ENCODE measurements at regions not wholly inside any gene's neighbourhood (a gene's known extent, or its start where the extent isn't known, plus 50 kb on each side); places are given as distances from the start of the nearest gene placed in this dataset.

DNA sequence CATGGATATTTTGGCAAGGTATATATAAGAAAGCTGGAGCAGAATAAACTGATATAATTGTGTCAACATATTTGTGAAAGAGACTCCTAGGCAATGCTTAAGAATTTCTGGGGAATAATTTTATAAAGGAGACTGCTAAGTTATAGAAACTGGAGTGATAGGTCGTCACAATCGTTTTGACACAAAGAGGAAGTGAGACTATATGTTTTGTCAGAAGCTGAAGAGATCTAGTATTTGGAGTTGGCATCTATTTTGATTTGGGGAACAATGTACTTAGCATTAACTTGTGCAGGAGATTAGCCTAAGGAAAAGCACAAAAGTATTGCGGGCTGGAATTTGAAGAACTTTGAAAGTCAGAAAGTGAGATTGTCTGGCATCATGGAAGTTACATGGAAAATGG is 582.5 kb downstream of the TAF11L14 start:
- Histone ChIP-seq H3K27me3 (ENCODE audit: insufficient read depth, poor library complexity, severe bottlenecking) (no peaks in the 10 kb centered on the region), H3K4me3 (replicated peaks; ENCODE audit: insufficient read depth, low read length) (no peak overlapping the region), H3K27ac (replicated peaks) (no peak overlapping the region)
- DNase-seq (ENCODE audit: low read depth in 1 of 2, low spot score in 1 of 2) = no peak
- TF ChIP-seq POLR2AphosphoS5 (IDR thresholded peaks at IDR 0.05; ENCODE audit: low read depth) = no peak
- TF ChIP-seq SPI1 (IDR thresholded peaks at IDR 0.05; ENCODE audit: borderline replicate concordance, low read depth) = peak; percentile 78

DNA sequence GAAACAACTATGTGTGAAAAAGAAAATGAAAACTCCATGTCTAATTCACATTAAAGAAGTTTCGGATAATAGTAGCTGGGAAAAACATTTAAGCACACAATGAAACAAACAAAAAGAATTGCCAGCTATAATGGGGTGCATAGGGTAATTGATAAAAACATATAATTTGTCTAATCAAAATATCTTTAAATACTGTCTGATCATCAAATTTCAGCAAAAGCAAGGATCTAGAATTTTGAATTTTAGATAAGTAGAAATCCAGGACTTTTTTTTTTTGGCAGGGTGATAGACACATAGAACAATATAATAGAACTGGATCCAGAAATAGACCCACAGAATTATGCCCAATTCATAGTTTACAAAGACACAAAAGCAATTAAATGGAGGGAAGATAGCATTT is 585.0 kb downstream of the TAF11L14 start:
- Histone ChIP-seq H3K27me3 (ENCODE audit: insufficient read depth, poor library complexity, severe bottlenecking) (no peaks in the 10 kb centered on the region), H3K27ac (replicated peaks) (no peak overlapping the region)

DNA sequence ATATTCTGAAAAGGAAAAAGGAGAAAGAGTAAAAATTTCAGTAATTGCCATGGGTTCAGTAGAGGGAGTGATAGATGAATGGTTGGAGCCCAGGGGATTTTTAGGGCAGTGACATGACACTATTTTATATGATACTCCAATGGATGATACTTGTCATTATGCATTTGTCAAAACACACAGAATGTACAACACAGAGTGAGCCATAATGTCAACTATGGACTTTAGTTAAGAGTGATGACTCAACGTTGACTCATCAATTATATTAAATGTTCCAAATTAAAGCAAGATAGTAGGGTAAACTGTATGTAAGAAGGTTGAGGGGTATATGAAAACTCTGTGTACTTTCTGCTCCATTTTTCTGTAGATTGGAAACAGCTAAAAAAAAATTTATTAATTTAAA is 586.4 kb downstream of the TAF11L14 start:
- TF ChIP-seq, protein P1, sequence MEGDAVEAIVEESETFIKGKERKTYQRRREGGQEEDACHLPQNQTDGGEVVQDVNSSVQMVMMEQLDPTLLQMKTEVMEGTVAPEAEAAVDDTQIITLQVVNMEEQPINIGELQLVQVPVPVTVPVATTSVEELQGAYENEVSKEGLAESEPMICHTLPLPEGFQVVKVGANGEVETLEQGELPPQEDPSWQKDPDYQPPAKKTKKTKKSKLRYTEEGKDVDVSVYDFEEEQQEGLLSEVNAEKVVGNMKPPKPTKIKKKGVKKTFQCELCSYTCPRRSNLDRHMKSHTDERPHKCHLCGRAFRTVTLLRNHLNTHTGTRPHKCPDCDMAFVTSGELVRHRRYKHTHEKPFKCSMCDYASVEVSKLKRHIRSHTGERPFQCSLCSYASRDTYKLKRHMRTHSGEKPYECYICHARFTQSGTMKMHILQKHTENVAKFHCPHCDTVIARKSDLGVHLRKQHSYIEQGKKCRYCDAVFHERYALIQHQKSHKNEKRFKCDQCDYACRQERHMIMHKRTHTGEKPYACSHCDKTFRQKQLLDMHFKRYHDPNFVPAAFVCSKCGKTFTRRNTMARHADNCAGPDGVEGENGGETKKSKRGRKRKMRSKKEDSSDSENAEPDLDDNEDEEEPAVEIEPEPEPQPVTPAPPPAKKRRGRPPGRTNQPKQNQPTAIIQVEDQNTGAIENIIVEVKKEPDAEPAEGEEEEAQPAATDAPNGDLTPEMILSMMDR (IDR thresholded peaks at IDR 0.05; ENCODE audit: insufficient read depth, low read length) = no peak
- no peak for TF ChIP-seq POLR2AphosphoS5 (IDR thresholded peaks at IDR 0.05; ENCODE audit: low read depth)
- TF ChIP-seq GABPA (IDR thresholded peaks at IDR 0.05; ENCODE audit: low read depth) = no peak
- Histone ChIP-seq H3K4me3 (replicated peaks; ENCODE audit: insufficient read depth, low read length) (no peak overlapping the region), H3K27ac (replicated peaks) (no peak overlapping the region), H3K27me3 (ENCODE audit: insufficient read depth, poor library complexity, severe bottlenecking) (no peaks in the 10 kb centered on the region)
- DNase-seq (ENCODE audit: low read depth in 1 of 2, low spot score in 1 of 2) = no peak

More for the DNA sequence above, 585.0 kb downstream of the TAF11L14 start:
- H3K4me3 ChIP-seq (replicated peaks; ENCODE audit: insufficient read depth, low read length) = no peak overlapping the region
- DNase-seq (ENCODE audit: low read depth in 1 of 2, low spot score in 1 of 2) = no peak
- TF ChIP-seq SPI1 (IDR thresholded peaks at IDR 0.05; ENCODE audit: borderline replicate concordance, low read depth) (no peak), GABPA (IDR thresholded peaks at IDR 0.05; ENCODE audit: low read depth) (no peak), POLR2AphosphoS5 (IDR thresholded peaks at IDR 0.05; ENCODE audit: low read depth) (no peak)
- TF ChIP-seq, protein P2, sequence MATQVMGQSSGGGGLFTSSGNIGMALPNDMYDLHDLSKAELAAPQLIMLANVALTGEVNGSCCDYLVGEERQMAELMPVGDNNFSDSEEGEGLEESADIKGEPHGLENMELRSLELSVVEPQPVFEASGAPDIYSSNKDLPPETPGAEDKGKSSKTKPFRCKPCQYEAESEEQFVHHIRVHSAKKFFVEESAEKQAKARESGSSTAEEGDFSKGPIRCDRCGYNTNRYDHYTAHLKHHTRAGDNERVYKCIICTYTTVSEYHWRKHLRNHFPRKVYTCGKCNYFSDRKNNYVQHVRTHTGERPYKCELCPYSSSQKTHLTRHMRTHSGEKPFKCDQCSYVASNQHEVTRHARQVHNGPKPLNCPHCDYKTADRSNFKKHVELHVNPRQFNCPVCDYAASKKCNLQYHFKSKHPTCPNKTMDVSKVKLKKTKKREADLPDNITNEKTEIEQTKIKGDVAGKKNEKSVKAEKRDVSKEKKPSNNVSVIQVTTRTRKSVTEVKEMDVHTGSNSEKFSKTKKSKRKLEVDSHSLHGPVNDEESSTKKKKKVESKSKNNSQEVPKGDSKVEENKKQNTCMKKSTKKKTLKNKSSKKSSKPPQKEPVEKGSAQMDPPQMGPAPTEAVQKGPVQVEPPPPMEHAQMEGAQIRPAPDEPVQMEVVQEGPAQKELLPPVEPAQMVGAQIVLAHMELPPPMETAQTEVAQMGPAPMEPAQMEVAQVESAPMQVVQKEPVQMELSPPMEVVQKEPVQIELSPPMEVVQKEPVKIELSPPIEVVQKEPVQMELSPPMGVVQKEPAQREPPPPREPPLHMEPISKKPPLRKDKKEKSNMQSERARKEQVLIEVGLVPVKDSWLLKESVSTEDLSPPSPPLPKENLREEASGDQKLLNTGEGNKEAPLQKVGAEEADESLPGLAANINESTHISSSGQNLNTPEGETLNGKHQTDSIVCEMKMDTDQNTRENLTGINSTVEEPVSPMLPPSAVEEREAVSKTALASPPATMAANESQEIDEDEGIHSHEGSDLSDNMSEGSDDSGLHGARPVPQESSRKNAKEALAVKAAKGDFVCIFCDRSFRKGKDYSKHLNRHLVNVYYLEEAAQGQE (IDR thresholded peaks at IDR 0.05; ENCODE audit: insufficient replicate concordance, low read depth) = no peak
- TF ChIP-seq, protein P1 (IDR thresholded peaks at IDR 0.05; ENCODE audit: insufficient read depth, low read length) = no peak

DNA sequence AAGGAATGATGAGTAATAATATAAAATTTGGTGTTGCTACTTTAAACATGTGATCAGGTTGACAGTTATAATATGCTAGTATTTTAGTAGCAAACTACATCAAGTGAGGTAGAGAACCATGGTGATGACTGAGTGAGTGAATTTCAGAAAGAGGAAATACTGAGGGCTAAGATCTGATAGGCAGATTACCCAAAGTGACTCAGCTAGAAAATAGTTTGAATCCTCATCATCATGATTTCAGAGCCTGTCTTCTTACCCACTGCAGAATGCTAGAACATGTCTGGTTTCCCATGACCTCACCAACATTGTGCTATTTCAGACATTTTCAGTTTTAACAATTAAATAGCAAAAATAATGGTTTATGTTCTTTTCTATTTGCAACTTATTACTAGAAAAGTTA is 602.1 kb downstream of the TAF11L14 start:
- no peak for DNase-seq (ENCODE audit: low read depth in 1 of 2, low spot score in 1 of 2)
- Histone ChIP-seq H3K27ac (replicated peaks) (no peak overlapping the region), H3K27me3 (ENCODE audit: insufficient read depth, poor library complexity, severe bottlenecking) (no peaks in the 10 kb centered on the region), H3K4me3 (replicated peaks; ENCODE audit: insufficient read depth, low read length) (no peak overlapping the region)
- TF ChIP-seq POLR2AphosphoS5 (IDR thresholded peaks at IDR 0.05; ENCODE audit: low read depth) = no peak
- no peak for TF ChIP-seq GABPA (IDR thresholded peaks at IDR 0.05; ENCODE audit: low read depth)
- TF ChIP-seq SPI1 (IDR thresholded peaks at IDR 0.05; ENCODE audit: borderline replicate concordance, low read depth) = no peak
- TF ChIP-seq, protein P1 (IDR thresholded peaks at IDR 0.05; ENCODE audit: insufficient read depth, low read length) = no peak
- TF ChIP-seq, protein P2 (IDR thresholded peaks at IDR 0.05; ENCODE audit: insufficient replicate concordance, low read depth) = no peak

Data from HL-60 (cell line).